ENCODE measurements at regions not wholly inside any gene's neighbourhood (a gene's known extent, or its start where the extent isn't known, plus 50 kb on each side); places are given as distances from the start of the nearest gene placed in this dataset.

DNA sequence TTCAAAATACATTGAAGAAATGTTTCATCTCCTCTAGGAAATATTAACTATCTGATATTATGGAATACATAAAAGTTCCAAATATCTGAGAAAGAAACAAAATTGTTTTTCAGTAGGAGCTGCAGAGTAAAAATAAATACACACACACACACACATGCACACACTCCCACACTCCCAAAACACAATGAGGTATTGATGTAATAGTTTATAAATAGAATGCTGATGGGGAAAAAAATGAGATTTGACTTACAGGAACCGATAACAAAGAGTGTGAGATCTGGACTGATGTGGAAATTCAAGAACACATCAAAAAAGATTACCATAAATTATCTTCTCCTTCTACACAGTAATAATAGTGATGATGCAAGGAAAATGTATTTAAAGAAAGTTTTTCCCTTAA, 438.0 kb upstream of the CELF2 start:
- Histone ChIP-seq H3K4me3 (no peak overlapping the region), H2AFZ (no peak overlapping the region), H3K36me3 (ENCODE audit: low read depth) (no peaks in the 10 kb centered on the region), H3K27me3 (ENCODE audit: insufficient read depth, low read depth) (no peaks in the 10 kb centered on the region), H3F3A (ENCODE audit: insufficient read depth, low read depth) (no peaks in the 10 kb centered on the region), H4K20me1 (ENCODE audit: insufficient read depth) (no peaks in the 10 kb centered on the region), H3K79me2 (ENCODE audit: low read depth) (no peaks in the 10 kb centered on the region), H3K27ac (no peak overlapping the region), H3K4me1 (replicated peaks; ENCODE audit: insufficient read depth) (no peaks in the 10 kb centered on the region), H3K9me3 (ENCODE audit: insufficient read depth, low read depth) (no peaks in the 10 kb centered on the region), H3K4me2 (no peak overlapping the region), H3K9me2 (ENCODE audit: insufficient read depth) (no peaks in the 10 kb centered on the region)
- TF ChIP-seq, protein P1, sequence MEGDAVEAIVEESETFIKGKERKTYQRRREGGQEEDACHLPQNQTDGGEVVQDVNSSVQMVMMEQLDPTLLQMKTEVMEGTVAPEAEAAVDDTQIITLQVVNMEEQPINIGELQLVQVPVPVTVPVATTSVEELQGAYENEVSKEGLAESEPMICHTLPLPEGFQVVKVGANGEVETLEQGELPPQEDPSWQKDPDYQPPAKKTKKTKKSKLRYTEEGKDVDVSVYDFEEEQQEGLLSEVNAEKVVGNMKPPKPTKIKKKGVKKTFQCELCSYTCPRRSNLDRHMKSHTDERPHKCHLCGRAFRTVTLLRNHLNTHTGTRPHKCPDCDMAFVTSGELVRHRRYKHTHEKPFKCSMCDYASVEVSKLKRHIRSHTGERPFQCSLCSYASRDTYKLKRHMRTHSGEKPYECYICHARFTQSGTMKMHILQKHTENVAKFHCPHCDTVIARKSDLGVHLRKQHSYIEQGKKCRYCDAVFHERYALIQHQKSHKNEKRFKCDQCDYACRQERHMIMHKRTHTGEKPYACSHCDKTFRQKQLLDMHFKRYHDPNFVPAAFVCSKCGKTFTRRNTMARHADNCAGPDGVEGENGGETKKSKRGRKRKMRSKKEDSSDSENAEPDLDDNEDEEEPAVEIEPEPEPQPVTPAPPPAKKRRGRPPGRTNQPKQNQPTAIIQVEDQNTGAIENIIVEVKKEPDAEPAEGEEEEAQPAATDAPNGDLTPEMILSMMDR (conservative IDR thresholded peaks at IDR 0.05) = no peak
- TF ChIP-seq EZH2 (IDR thresholded peaks at IDR 0.05; ENCODE audit: low read depth) = no peak
- no TSS peak for BruUV-seq (replicated peaks)
- POLR2A ChIA-PET (ENCODE audit: unreplicated experiment) = no interaction called here
- CTCF ChIA-PET = no interaction called here
- DNase-seq = no peak
- intact Hi-C loops (cut with micrococcal nuclease; ENCODE audit: unreplicated experiment) = no loop called here

- Histone ChIP-seq H3K27ac (no peak overlapping the region), H3K9me2 (ENCODE audit: insufficient read depth) (no peaks in the 10 kb centered on the region), H3K4me3 (no peak overlapping the region), H3K36me3 (ENCODE audit: low read depth) (no peaks in the 10 kb centered on the region), H3F3A (ENCODE audit: insufficient read depth, low read depth) (no peaks in the 10 kb centered on the region), H3K9me3 (ENCODE audit: insufficient read depth, low read depth) (no peaks in the 10 kb centered on the region), H3K27me3 (ENCODE audit: insufficient read depth, low read depth) (no peaks in the 10 kb centered on the region), H3K4me1 (replicated peaks; ENCODE audit: insufficient read depth) (no peaks in the 10 kb centered on the region), H2AFZ (no peak overlapping the region), H3K79me2 (ENCODE audit: low read depth) (no peaks in the 10 kb centered on the region), H3K4me2 (no peak overlapping the region), H4K20me1 (ENCODE audit: insufficient read depth) (no peaks in the 10 kb centered on the region)
- ChIA-PET POLR2A (ENCODE audit: unreplicated experiment) (no interaction called here), CTCF (no interaction called here)
- no peak for TF ChIP-seq EZH2 (IDR thresholded peaks at IDR 0.05; ENCODE audit: low read depth)
- no TSS peak for BruUV-seq (replicated peaks)
- no peak for DNase-seq
- intact Hi-C loops (cut with micrococcal nuclease; ENCODE audit: unreplicated experiment) = no loop called here
Observed at GRCh38 chr10:10584161-10584560, 433.5 kb upstream of the CELF2 start.

DNA sequence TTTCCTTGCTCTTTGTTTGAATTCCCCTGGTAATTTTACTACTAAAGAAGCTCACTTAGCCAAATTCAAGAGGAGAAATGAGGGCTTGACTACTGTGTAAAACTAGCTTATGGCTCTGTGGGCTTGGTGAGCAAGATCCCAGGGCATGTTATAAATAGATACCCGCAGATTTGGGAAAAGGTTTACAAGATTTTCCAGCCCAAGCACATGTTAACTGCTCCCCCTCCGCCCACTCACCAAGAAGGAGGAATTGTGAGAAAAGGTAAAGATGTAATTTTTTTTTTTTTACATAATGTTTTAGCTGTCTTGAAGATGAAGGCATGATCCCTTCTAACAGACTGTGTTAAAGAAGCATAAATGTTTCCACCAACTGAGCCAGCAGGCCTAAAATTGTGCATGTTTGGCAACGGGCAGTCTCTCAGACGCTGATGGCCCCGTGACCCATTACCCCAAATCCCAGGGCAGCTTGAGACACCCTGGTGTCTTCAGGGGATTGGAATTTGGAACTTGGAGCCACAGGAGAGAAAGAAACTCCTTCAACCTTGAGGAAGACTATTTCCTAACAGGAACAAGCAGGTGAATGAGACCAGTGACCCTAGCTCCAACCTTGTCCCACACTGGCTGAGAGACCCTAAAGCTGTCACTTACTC, 429.8 kb upstream of the CELF2 start:
- POLR2A ChIA-PET (ENCODE audit: unreplicated experiment) = no interaction called here
- Histone ChIP-seq H2AFZ (no peak overlapping the region), H3K9me3 (ENCODE audit: insufficient read depth, low read depth) (no peaks in the 10 kb centered on the region), H3K4me1 (replicated peaks; ENCODE audit: insufficient read depth) (no peaks in the 10 kb centered on the region), H3K9me2 (ENCODE audit: insufficient read depth) (no peaks in the 10 kb centered on the region), H3K79me2 (ENCODE audit: low read depth) (no peaks in the 10 kb centered on the region), H3F3A (ENCODE audit: insufficient read depth, low read depth) (no peaks in the 10 kb centered on the region), H3K27me3 (ENCODE audit: insufficient read depth, low read depth) (peaks cover 6% of the 10 kb centered on the region; the same call in 1 of the 2 replicates), H3K36me3 (ENCODE audit: low read depth) (no peaks in the 10 kb centered on the region), H3K4me2 (no peak overlapping the region), H3K4me3 (no peak overlapping the region), H3K27ac (no peak overlapping the region), H4K20me1 (ENCODE audit: insufficient read depth) (no peaks in the 10 kb centered on the region)
- intact Hi-C loops (cut with micrococcal nuclease; ENCODE audit: unreplicated experiment) = no loop called here
- CTCF ChIA-PET = no interaction called here
- TF ChIP-seq, protein P1 (conservative IDR thresholded peaks at IDR 0.05) = no peak
- no peak for TF ChIP-seq EZH2 (IDR thresholded peaks at IDR 0.05; ENCODE audit: low read depth)
- no TSS peak for BruUV-seq (replicated peaks)
- no peak for DNase-seq
